ENCODE measurements at regions not wholly inside any gene's neighbourhood (a gene's known extent, or its start where the extent isn't known, plus 50 kb on each side); places are given as distances from the start of the nearest gene placed in this dataset.

- CTCF ChIA-PET: no interaction called here
- no peak for DNase-seq
- no peak overlapping the region for H3K27ac ChIP-seq (ENCODE audit: low read length)
- no peaks in the 10 kb centered on the region for H3K36me3 ChIP-seq (ENCODE audit: control insufficient read depth in 2 of 2, extremely low read depth in 1 of 2, insufficient read depth in 1 of 2, low read length in 1 of 2)
- WGBS (ENCODE audit: insufficient coverage): 90% methylated on average over 2 of the region's 5 CpGs
- no peaks in the 10 kb centered on the region for H3K4me1 ChIP-seq (ENCODE audit: control insufficient read depth in 1 of 2, extremely low read depth in 1 of 2, insufficient read depth in 2 of 2, low read length in 2 of 2)
- Mint-ChIP-seq H3K4me1 (no peaks in the 10 kb centered on the region), H3K9me3 (peaks cover 4 to 14% (median 8%) of the 10 kb centered on the region in 3 donors), H3K36me3 (no peaks in the 10 kb centered on the region), H3K4me3 (no peak overlapping the region), H3K27ac (no peak overlapping the region), H3K27me3 (peaks cover 0 to 2% of the 10 kb centered on the region in 2 donors)
- no peaks in the 10 kb centered on the region for H3K9me3 ChIP-seq
- POLR2A ChIA-PET: no interaction called here
- no peak overlapping the region for H3K4me3 ChIP-seq (ENCODE audit: control insufficient read depth in 1 of 2, extremely low read depth in 1 of 2, low read length in 1 of 2)
- no peak for ATAC-seq (replicated peaks in 1 of 4)
- H3K27me3 ChIP-seq (replicated peaks in 1 of 2; ENCODE audit: control insufficient read depth in 2 of 2, extremely low read depth in 1 of 2, insufficient read depth in 2 of 2, low read length in 1 of 2): no peaks in the 10 kb centered on the region
Observed at GRCh38 chr10:35949811-35950211, 307.7 kb upstream of the FZD8 start.

- Histone ChIP-seq H3K4me3 (ENCODE audit: control insufficient read depth in 1 of 2, extremely low read depth in 1 of 2, low read length in 1 of 2) (no peak overlapping the region), H3K9me3 (no peaks in the 10 kb centered on the region), H3K27me3 (replicated peaks in 1 of 2; ENCODE audit: control insufficient read depth in 2 of 2, extremely low read depth in 1 of 2, insufficient read depth in 2 of 2, low read length in 1 of 2) (no peaks in the 10 kb centered on the region), H3K36me3 (ENCODE audit: control insufficient read depth in 2 of 2, extremely low read depth in 1 of 2, insufficient read depth in 1 of 2, low read length in 1 of 2) (no peaks in the 10 kb centered on the region), H3K27ac (ENCODE audit: low read length) (no peak overlapping the region), H3K4me1 (ENCODE audit: control insufficient read depth in 1 of 2, extremely low read depth in 1 of 2, insufficient read depth in 2 of 2, low read length in 2 of 2) (no peaks in the 10 kb centered on the region)
- 80% methylated on average over 1 of the region's 3 CpGs for WGBS (ENCODE audit: insufficient coverage)
- POLR2A ChIA-PET: no interaction called here
- H3K4me1 Mint-ChIP-seq: no peaks in the 10 kb centered on the region
- H3K4me3 Mint-ChIP-seq: no peak overlapping the region
- DNase-seq: no peak
- CTCF ChIA-PET: interaction anchor here in 1 of 2 donors (0.6 kb wide), 1 partner anchor 69 kb away, joined by 4 read pairs; no protein-coding TSS in a partner anchor
- H3K27me3 Mint-ChIP-seq: no peaks in the 10 kb centered on the region
- H3K27ac Mint-ChIP-seq: no peak overlapping the region
- no peak for ATAC-seq (replicated peaks in 1 of 4)
- H3K9me3 Mint-ChIP-seq: peaks cover 2 to 11% (median 10%) of the 10 kb centered on the region in 3 donors
- H3K36me3 Mint-ChIP-seq: no peaks in the 10 kb centered on the region
Observed at GRCh38 chr10:35946556-35946955, 304.5 kb upstream of the FZD8 start.

GRCh38 chr10:35942057-35942456 is 300.0 kb upstream of the FZD8 start:
- Histone ChIP-seq H3K36me3 (ENCODE audit: control insufficient read depth in 2 of 2, extremely low read depth in 1 of 2, insufficient read depth in 1 of 2, low read length in 1 of 2) (no peaks in the 10 kb centered on the region), H3K27ac (ENCODE audit: low read length) (no peak overlapping the region), H3K27me3 (replicated peaks in 1 of 2; ENCODE audit: control insufficient read depth in 2 of 2, extremely low read depth in 1 of 2, insufficient read depth in 2 of 2, low read length in 1 of 2) (no peaks in the 10 kb centered on the region), H3K4me3 (ENCODE audit: control insufficient read depth in 1 of 2, extremely low read depth in 1 of 2, low read length in 1 of 2) (no peak overlapping the region), H3K9me3 (no peaks in the 10 kb centered on the region), H3K4me1 (ENCODE audit: control insufficient read depth in 1 of 2, extremely low read depth in 1 of 2, insufficient read depth in 2 of 2, low read length in 2 of 2) (no peaks in the 10 kb centered on the region)
- ChIA-PET CTCF (no interaction called here), POLR2A (no interaction called here)
- Mint-ChIP-seq H3K9me3 (peaks cover 3 to 16% (median 10%) of the 10 kb centered on the region in 3 donors), H3K36me3 (no peaks in the 10 kb centered on the region), H3K27ac (no peak overlapping the region), H3K4me3 (no peak overlapping the region), H3K27me3 (no peaks in the 10 kb centered on the region), H3K4me1 (no peaks in the 10 kb centered on the region)
- WGBS (ENCODE audit: insufficient coverage): 100% methylated on average over 2 of the region's 3 CpGs
- DNase-seq: no peak
- no peak for ATAC-seq (replicated peaks in 1 of 4)

GRCh38 chr10:35940141-35941041 is 298.3 kb upstream of the FZD8 start:
- ChIA-PET CTCF (no interaction called here), POLR2A (interaction anchor here in 1 of 2 donors (0.6 kb wide), 1 partner anchor 44 kb away, joined by 4 read pairs; no protein-coding TSS in a partner anchor)
- Mint-ChIP-seq H3K4me1 (no peaks in the 10 kb centered on the region), H3K4me3 (no peak overlapping the region), H3K9me3 (peaks cover 3 to 18% (median 10%) of the 10 kb centered on the region in 3 donors), H3K27me3 (no peaks in the 10 kb centered on the region), H3K36me3 (no peaks in the 10 kb centered on the region), H3K27ac (no peak overlapping the region)
- ATAC-seq (replicated peaks in 1 of 4) (no peak), DNase-seq (no peak)
- H3K4me3 ChIP-seq (ENCODE audit: control insufficient read depth in 1 of 2, extremely low read depth in 1 of 2, low read length in 1 of 2): no peak overlapping the region
- H3K36me3 ChIP-seq (ENCODE audit: control insufficient read depth in 2 of 2, extremely low read depth in 1 of 2, insufficient read depth in 1 of 2, low read length in 1 of 2): no peaks in the 10 kb centered on the region
- H3K27me3 ChIP-seq (replicated peaks in 1 of 2; ENCODE audit: control insufficient read depth in 2 of 2, extremely low read depth in 1 of 2, insufficient read depth in 2 of 2, low read length in 1 of 2): no peaks in the 10 kb centered on the region
- WGBS (ENCODE audit: insufficient coverage): 68% methylated on average over 10 of the region's 14 CpGs
- no peaks in the 10 kb centered on the region for H3K4me1 ChIP-seq (ENCODE audit: control insufficient read depth in 1 of 2, extremely low read depth in 1 of 2, insufficient read depth in 2 of 2, low read length in 2 of 2)
- no peak overlapping the region for H3K27ac ChIP-seq (ENCODE audit: low read length)
- no peaks in the 10 kb centered on the region for H3K9me3 ChIP-seq

- Histone ChIP-seq H3K4me3 (ENCODE audit: control insufficient read depth in 1 of 2, extremely low read depth in 1 of 2, low read length in 1 of 2) (no peak overlapping the region), H3K27ac (ENCODE audit: low read length) (no peak overlapping the region), H3K27me3 (replicated peaks in 1 of 2; ENCODE audit: control insufficient read depth in 2 of 2, extremely low read depth in 1 of 2, insufficient read depth in 2 of 2, low read length in 1 of 2) (no peaks in the 10 kb centered on the region), H3K9me3 (no peaks in the 10 kb centered on the region), H3K4me1 (ENCODE audit: control insufficient read depth in 1 of 2, extremely low read depth in 1 of 2, insufficient read depth in 2 of 2, low read length in 2 of 2) (no peaks in the 10 kb centered on the region), H3K36me3 (ENCODE audit: control insufficient read depth in 2 of 2, extremely low read depth in 1 of 2, insufficient read depth in 1 of 2, low read length in 1 of 2) (no peaks in the 10 kb centered on the region)
- Mint-ChIP-seq H3K27ac (no peak overlapping the region), H3K9me3 (peaks cover 3 to 15% (median 5%) of the 10 kb centered on the region in 3 donors), H3K4me1 (no peaks in the 10 kb centered on the region), H3K36me3 (no peaks in the 10 kb centered on the region), H3K27me3 (no peaks in the 10 kb centered on the region), H3K4me3 (no peak overlapping the region)
- ATAC-seq (replicated peaks in 1 of 4) (no peak), DNase-seq (no peak)
- CTCF ChIA-PET: no interaction called here
- POLR2A ChIA-PET: no interaction called here
- 100% methylated on average over 1 of the region's 5 CpGs for WGBS (ENCODE audit: insufficient coverage)
Observed at GRCh38 chr10:35938160-35938559, 296.1 kb upstream of the FZD8 start.

- H3K4me3 ChIP-seq (ENCODE audit: control insufficient read depth in 1 of 2, extremely low read depth in 1 of 2, low read length in 1 of 2): no peak overlapping the region
- no peaks in the 10 kb centered on the region for H3K36me3 Mint-ChIP-seq
- ChIA-PET CTCF (no interaction called here), POLR2A (no interaction called here)
- WGBS (ENCODE audit: insufficient coverage): 83% methylated on average over 6 of the region's 7 CpGs
- ATAC-seq (replicated peaks in 1 of 4): no peak
- no peaks in the 10 kb centered on the region for H3K36me3 ChIP-seq (ENCODE audit: control insufficient read depth in 2 of 2, extremely low read depth in 1 of 2, insufficient read depth in 1 of 2, low read length in 1 of 2)
- peaks cover 3 to 15% (median 5%) of the 10 kb centered on the region in 3 donors for H3K9me3 Mint-ChIP-seq
- H3K9me3 ChIP-seq: no peaks in the 10 kb centered on the region
- H3K4me1 Mint-ChIP-seq: no peaks in the 10 kb centered on the region
- no peak overlapping the region for H3K4me3 Mint-ChIP-seq
- DNase-seq: no peak
- H3K27me3 ChIP-seq (replicated peaks in 1 of 2; ENCODE audit: control insufficient read depth in 2 of 2, extremely low read depth in 1 of 2, insufficient read depth in 2 of 2, low read length in 1 of 2): no peaks in the 10 kb centered on the region
- no peaks in the 10 kb centered on the region for H3K27me3 Mint-ChIP-seq
- H3K4me1 ChIP-seq (ENCODE audit: control insufficient read depth in 1 of 2, extremely low read depth in 1 of 2, insufficient read depth in 2 of 2, low read length in 2 of 2): no peaks in the 10 kb centered on the region
- no peak overlapping the region for H3K27ac Mint-ChIP-seq
- no peak overlapping the region for H3K27ac ChIP-seq (ENCODE audit: low read length)
Observed at GRCh38 chr10:35937546-35937945, 295.4 kb upstream of the FZD8 start.
